HepG2 (cell line): ENCODE measurements at regions not wholly inside any gene's neighbourhood (a gene's known extent, or its start where the extent isn't known, plus 50 kb on each side); places are given as distances from the start of the nearest gene placed in this dataset.

Experiments
- ARID2 ChIP-seq: sonication (generic); formaldehyde crosslinking; IDR thresholded peaks from 2 replicates; pipeline ENCODE4 v1.8.1; 2022; ENCODE audit warnings: mild to moderate bottlenecking, missing genetic modification reagents, borderline replicate concordance
- FOXA3 ChIP-seq: IDR thresholded peaks from 2 replicates; pipeline ENCODE4 v1.6.1; 2016; ENCODE audit warnings: missing genetic modification reagents, missing compliant biosample characterization
- KDM1A ChIP-seq: IDR thresholded peaks from 2 replicates; pipeline ENCODE4 v1.6.1; 2016; ENCODE audit warnings: missing compliant biosample characterization
- NFYB ChIP-seq: sonication (generic); formaldehyde crosslinking; IDR thresholded peaks from 2 replicates; pipeline ENCODE4 v1.4.0; 2020; ENCODE audit warnings: missing genetic modification reagents
- PRPF4 ChIP-seq: fragments of 200-400 bp; formaldehyde crosslinking; IDR thresholded peaks from 2 replicates; pipeline ENCODE4 v1.6.1; 2016; ENCODE audit warnings: low read length, low read depth; ENCODE audit not compliant: poor library complexity, severe bottlenecking
- RCOR2 ChIP-seq: IDR thresholded peaks from 2 replicates; pipeline ENCODE4 v1.6.1; 2016; ENCODE audit warnings: missing biosample characterization, missing genetic modification reagents
- SAP130 ChIP-seq: IDR thresholded peaks from 2 replicates; pipeline ENCODE4 v1.6.1; 2016; ENCODE audit warnings: low read depth
- SIN3A ChIP-seq: IDR thresholded peaks from 2 replicates; pipeline ENCODE4 v1.6.1; 2011; ENCODE audit warnings: low read depth, mild to moderate bottlenecking, control low read depth, low read length, borderline replicate concordance
- SMC3 ChIP-seq: IDR thresholded peaks from 2 replicates; pipeline ENCODE4 v1.6.1; 2011; ENCODE audit warnings: low read length, improper control_type of control experiment
- SNAI1 ChIP-seq: sonication (generic); formaldehyde crosslinking; IDR thresholded peaks from 2 replicates; pipeline ENCODE4 v1.5.0; 2020; ENCODE audit warnings: mild to moderate bottlenecking, missing genetic modification reagents, borderline replicate concordance
- ZFP1 ChIP-seq: IDR thresholded peaks from 2 replicates; pipeline ENCODE4 v1.6.1; 2016
- ZFP41 ChIP-seq: sonication (generic); formaldehyde crosslinking; IDR thresholded peaks from 2 replicates; pipeline ENCODE4 v1.4.0; 2020; ENCODE audit warnings: mild to moderate bottlenecking, missing genetic modification reagents, borderline replicate concordance
- ZMYM3 ChIP-seq: sonication (generic); formaldehyde crosslinking; IDR thresholded peaks from 2 replicates; pipeline ENCODE4 v1.5.1; 2020; ENCODE audit warnings: mild to moderate bottlenecking, missing genetic modification reagents
- ZMYM4 ChIP-seq: sonication (generic); formaldehyde crosslinking; IDR thresholded peaks from 2 replicates; pipeline ENCODE4 v1.8.1; 2023; ENCODE audit warnings: mild to moderate bottlenecking, missing genetic modification reagents
- ZNF256 ChIP-seq: sonication (generic); formaldehyde crosslinking; conservative IDR thresholded peaks from 2 replicates; pipeline ENCODE4 v1.4.0; 2020; ENCODE audit warnings: missing genetic modification reagents
- ZNF263 ChIP-seq: sonication (generic); formaldehyde crosslinking; IDR thresholded peaks from 2 replicates; pipeline ENCODE4 v1.4.0; 2020; ENCODE audit warnings: missing genetic modification reagents
- ZNF296 ChIP-seq: sonication (generic); formaldehyde crosslinking; conservative IDR thresholded peaks from 2 replicates; pipeline ENCODE4 v1.5.0; 2020; ENCODE audit warnings: mild to moderate bottlenecking, missing genetic modification reagents
- ZNF589 ChIP-seq: sonication (generic); formaldehyde crosslinking; conservative IDR thresholded peaks from 2 replicates; pipeline ENCODE4 v1.8.0; 2022; ENCODE audit warnings: mild to moderate bottlenecking, moderate library complexity, missing genetic modification reagents
- ZNF607 ChIP-seq: sonication (generic); formaldehyde crosslinking; IDR thresholded peaks from 2 replicates; pipeline ENCODE4 v1.5.1; 2020; ENCODE audit warnings: missing genetic modification reagents, mild to moderate bottlenecking, borderline replicate concordance
- ZNF878 ChIP-seq: sonication (generic); formaldehyde crosslinking; IDR thresholded peaks from 2 replicates; pipeline ENCODE4 v1.8.1; 2023; ENCODE audit warnings: mild to moderate bottlenecking, missing genetic modification reagents, moderate library complexity
- TF ChIP-seq, protein P1 (sequence below): sonication (generic); formaldehyde crosslinking; IDR thresholded peaks from 2 replicates; pipeline ENCODE4 v1.4.0; 2020; ENCODE audit warnings: missing genetic modification reagents, mild to moderate bottlenecking, borderline replicate concordance
- TF ChIP-seq, protein P2 (sequence below): sonication (generic); formaldehyde crosslinking; IDR thresholded peaks from 2 replicates; pipeline ENCODE4 v1.4.0; 2020; ENCODE audit warnings: missing genetic modification reagents, borderline replicate concordance
- TF ChIP-seq, protein P3 (sequence below): sonication (generic); formaldehyde crosslinking; IDR thresholded peaks from 2 replicates; pipeline ENCODE4 v1.8.1; 2023; ENCODE audit warnings: mild to moderate bottlenecking, missing genetic modification reagents
- TF ChIP-seq, protein P4 (sequence below): conservative IDR thresholded peaks from 2 replicates; pipeline ENCODE4 v1.6.1; 2018; ENCODE audit warnings: missing genetic modification reagents

DNA sequence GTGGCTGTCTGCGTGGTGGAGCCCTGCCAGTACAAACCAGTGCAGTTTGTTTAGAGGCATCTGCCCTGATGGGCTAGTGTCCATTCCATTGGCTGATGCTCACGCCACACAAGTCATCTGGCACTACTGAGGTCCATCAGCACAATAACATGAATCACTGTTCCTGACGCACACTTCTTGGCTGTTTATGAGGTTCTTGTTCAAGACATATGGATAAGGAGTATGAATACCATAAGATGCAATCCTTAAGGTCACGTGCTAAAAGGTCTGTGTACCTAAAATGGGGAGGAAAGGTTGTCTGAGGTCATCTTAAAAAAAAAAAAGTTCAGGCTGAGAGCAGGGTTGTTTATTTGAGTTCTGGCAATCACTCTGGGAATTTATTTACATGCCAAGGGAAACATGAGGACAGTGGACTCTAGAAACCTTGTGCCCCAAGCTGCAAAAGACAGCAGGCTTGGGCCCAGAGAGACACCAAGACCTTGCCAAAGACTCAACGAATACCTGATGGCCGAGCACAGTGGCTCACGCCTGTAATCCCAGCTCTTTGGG is 54.1 kb upstream of the SHLD1 start (continued):
- TF ChIP-seq, protein P1, sequence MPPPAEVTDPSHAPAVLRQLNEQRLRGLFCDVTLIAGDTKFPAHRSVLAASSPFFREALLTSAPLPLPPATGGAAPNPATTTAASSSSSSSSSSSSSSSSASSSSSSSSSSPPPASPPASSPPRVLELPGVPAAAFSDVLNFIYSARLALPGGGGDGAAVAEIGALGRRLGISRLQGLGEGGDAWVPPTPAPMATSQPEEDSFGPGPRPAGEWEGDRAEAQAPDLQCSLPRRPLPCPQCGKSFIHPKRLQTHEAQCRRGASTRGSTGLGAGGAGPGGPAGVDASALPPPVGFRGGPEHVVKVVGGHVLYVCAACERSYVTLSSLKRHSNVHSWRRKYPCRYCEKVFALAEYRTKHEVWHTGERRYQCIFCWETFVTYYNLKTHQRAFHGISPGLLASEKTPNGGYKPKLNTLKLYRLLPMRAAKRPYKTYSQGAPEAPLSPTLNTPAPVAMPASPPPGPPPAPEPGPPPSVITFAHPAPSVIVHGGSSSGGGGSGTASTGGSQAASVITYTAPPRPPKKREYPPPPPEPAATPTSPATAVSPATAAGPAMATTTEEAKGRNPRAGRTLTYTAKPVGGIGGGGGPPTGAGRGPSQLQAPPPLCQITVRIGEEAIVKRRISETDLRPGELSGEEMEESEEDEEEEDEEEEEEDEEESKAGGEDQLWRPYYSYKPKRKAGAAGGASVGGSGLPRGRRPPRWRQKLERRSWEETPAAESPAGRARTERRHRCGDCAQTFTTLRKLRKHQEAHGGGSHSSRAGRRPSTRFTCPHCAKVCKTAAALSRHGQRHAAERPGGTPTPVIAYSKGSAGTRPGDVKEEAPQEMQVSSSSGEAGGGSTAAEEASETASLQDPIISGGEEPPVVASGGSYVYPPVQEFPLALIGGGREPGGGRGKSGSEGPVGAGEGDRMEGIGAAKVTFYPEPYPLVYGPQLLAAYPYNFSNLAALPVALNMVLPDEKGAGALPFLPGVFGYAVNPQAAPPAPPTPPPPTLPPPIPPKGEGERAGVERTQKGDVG, result no peak
- TF ChIP-seq SMC3, result no peak
- peak; percentile 24; the same call in 1 of the 2 replicates for TF ChIP-seq ZNF607 (CRISPR knock-in tag)
- TF ChIP-seq NFYB (CRISPR knock-in tag), result no peak
- no peak for TF ChIP-seq ZFP41 (CRISPR knock-in tag)
- TF ChIP-seq ZNF256 (CRISPR knock-in tag), result no peak
- no peak for TF ChIP-seq ZNF296
- TF ChIP-seq ZMYM4 (CRISPR knock-in tag), result no peak
- 0 out of 2 replicates have a peak, but pooled peaks have one; percentile 54 for TF ChIP-seq ZMYM3 (CRISPR knock-in tag)
- TF ChIP-seq PRPF4, result no peak
- TF ChIP-seq SAP130 (CRISPR knock-in tag), result no peak
- TF ChIP-seq ZFP1 (CRISPR knock-in tag), result no peak
- TF ChIP-seq SNAI1 (CRISPR knock-in tag), result no peak
- no peak for TF ChIP-seq RCOR2 (CRISPR knock-in tag)
- no peak for TF ChIP-seq SIN3A
- no peak for TF ChIP-seq ARID2 (CRISPR knock-in tag)
- TF ChIP-seq KDM1A, result no peak
- TF ChIP-seq ZNF589, result no peak
- TF ChIP-seq, protein P2, sequence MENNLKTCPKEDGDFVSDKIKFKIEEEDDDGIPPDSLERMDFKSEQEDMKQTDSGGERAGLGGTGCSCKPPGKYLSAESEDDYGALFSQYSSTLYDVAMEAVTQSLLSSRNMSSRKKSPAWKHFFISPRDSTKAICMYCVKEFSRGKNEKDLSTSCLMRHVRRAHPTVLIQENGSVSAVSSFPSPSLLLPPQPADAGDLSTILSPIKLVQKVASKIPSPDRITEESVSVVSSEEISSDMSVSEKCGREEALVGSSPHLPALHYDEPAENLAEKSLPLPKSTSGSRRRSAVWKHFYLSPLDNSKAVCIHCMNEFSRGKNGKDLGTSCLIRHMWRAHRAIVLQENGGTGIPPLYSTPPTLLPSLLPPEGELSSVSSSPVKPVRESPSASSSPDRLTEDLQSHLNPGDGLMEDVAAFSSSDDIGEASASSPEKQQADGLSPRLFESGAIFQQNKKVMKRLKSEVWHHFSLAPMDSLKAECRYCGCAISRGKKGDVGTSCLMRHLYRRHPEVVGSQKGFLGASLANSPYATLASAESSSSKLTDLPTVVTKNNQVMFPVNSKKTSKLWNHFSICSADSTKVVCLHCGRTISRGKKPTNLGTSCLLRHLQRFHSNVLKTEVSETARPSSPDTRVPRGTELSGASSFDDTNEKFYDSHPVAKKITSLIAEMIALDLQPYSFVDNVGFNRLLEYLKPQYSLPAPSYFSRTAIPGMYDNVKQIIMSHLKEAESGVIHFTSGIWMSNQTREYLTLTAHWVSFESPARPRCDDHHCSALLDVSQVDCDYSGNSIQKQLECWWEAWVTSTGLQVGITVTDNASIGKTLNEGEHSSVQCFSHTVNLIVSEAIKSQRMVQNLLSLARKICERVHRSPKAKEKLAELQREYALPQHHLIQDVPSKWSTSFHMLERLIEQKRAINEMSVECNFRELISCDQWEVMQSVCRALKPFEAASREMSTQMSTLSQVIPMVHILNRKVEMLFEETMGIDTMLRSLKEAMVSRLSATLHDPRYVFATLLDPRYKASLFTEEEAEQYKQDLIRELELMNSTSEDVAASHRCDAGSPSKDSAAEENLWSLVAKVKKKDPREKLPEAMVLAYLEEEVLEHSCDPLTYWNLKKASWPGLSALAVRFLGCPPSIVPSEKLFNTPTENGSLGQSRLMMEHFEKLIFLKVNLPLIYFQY (CRISPR knock-in tag), result no peak
- peak; percentile 54 for TF ChIP-seq FOXA3
- TF ChIP-seq, protein P3, sequence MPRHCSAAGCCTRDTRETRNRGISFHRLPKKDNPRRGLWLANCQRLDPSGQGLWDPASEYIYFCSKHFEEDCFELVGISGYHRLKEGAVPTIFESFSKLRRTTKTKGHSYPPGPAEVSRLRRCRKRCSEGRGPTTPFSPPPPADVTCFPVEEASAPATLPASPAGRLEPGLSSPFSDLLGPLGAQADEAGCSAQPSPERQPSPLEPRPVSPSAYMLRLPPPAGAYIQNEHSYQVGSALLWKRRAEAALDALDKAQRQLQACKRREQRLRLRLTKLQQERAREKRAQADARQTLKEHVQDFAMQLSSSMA (CRISPR knock-in tag), result no peak
- TF ChIP-seq ZNF878, result no peak
- TF ChIP-seq ZNF263 (CRISPR knock-in tag), result no peak
- TF ChIP-seq, protein P4, sequence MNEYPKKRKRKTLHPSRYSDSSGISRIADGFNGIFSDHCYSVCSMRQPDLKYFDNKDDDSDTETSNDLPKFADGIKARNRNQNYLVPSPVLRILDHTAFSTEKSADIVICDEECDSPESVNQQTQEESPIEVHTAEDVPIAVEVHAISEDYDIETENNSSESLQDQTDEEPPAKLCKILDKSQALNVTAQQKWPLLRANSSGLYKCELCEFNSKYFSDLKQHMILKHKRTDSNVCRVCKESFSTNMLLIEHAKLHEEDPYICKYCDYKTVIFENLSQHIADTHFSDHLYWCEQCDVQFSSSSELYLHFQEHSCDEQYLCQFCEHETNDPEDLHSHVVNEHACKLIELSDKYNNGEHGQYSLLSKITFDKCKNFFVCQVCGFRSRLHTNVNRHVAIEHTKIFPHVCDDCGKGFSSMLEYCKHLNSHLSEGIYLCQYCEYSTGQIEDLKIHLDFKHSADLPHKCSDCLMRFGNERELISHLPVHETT, result no peak
